Gastroesophageal sphincter (tissue), 4 donors: ENCODE measurements at regions not wholly inside any gene's neighbourhood (a gene's known extent, or its start where the extent isn't known, plus 50 kb on each side); places are given as distances from the start of the nearest gene placed in this dataset.

Experiments used
- small RNA-seq, 4 donors: library from RNA; depleted of rRNA; stranded (forward); fragments of <200 nt; gene quantifications; one replicate each; pipeline ENCODE3, GENCODE V24; 2016

Small RNA genes in the stretch of these regions (small RNA-seq; reads per million reads assigned to genes)
- gene RNU6-256P, result 0 reads per million in 4 donors
